H9 (cell line): ENCODE measurements at regions not wholly inside any gene's neighbourhood (a gene's known extent, or its start where the extent isn't known, plus 50 kb on each side); places are given as distances from the start of the nearest gene placed in this dataset.

ENCODE experiments used
- DNase-seq: peaks from one replicate; pipeline ENCODE4 v3.0.0-alpha.2; 2017
- H2AFZ ChIP-seq: one replicate; pipeline ENCODE4 v1.6.1; 2013; ENCODE audit warnings: mild to moderate bottlenecking, low read length, control low read depth, moderate library complexity
- H2AK5ac ChIP-seq: 2 replicates; pipeline ENCODE4 v1.6.1; 2013; ENCODE audit warnings: low read length, control low read depth, mixed read lengths; ENCODE audit not compliant: insufficient read length
- H2BK120ac ChIP-seq: one replicate; pipeline ENCODE4 v1.6.1; 2013; ENCODE audit warnings: low read depth, mild to moderate bottlenecking, low read length, control low read depth, inconsistent platforms; ENCODE audit not compliant: poor library complexity, severe bottlenecking
- H2BK12ac ChIP-seq: 2 replicates; pipeline ENCODE4 v1.6.1; 2013; ENCODE audit warnings: low read length, control low read depth, mixed read lengths, low read depth; ENCODE audit not compliant: insufficient read length
- H2BK15ac ChIP-seq: 2 replicates; pipeline ENCODE4 v1.6.1; 2013; ENCODE audit warnings: low read depth, low read length, control low read depth
- H2BK20ac ChIP-seq: one replicate; pipeline ENCODE4 v1.6.1; 2013; ENCODE audit warnings: low read depth, mild to moderate bottlenecking, low read length, control low read depth, inconsistent platforms; ENCODE audit not compliant: poor library complexity, severe bottlenecking
- H2BK5ac ChIP-seq: 2 replicates; pipeline ENCODE4 v1.6.1; 2013; ENCODE audit warnings: low read length, control low read depth, mixed read lengths; ENCODE audit not compliant: insufficient read length
- H3K14ac ChIP-seq: 2 replicates; pipeline ENCODE4 v1.6.1; 2013; ENCODE audit warnings: low read length, control low read depth; ENCODE audit not compliant: insufficient read depth
- H3K18ac ChIP-seq: 2 replicates; pipeline ENCODE4 v1.6.1; 2013; ENCODE audit warnings: low read depth, mild to moderate bottlenecking, mixed read lengths, low read length, control low read depth; ENCODE audit not compliant: insufficient read length
- H3K23ac ChIP-seq: 2 replicates; pipeline ENCODE4 v1.6.1; 2013; ENCODE audit warnings: low read length, control low read depth, mixed read lengths, low read depth; ENCODE audit not compliant: insufficient read length
- H3K23me2 ChIP-seq: 2 replicates; pipeline ENCODE4 v1.6.1; 2013; ENCODE audit warnings: low read depth, mild to moderate bottlenecking, mixed read lengths, low read length, control low read depth; ENCODE audit not compliant: insufficient read length, poor library complexity, severe bottlenecking
- H3K27ac ChIP-seq: 2 replicates; pipeline ENCODE4 v1.5.1; 2013; ENCODE audit warnings: low read length, control low read depth, mixed read lengths, low read depth; ENCODE audit not compliant: insufficient read length
- H3K27me3 ChIP-seq: 2 replicates; pipeline ENCODE4 v1.6.1; 2013; ENCODE audit warnings: low read length, control low read depth, inconsistent platforms; ENCODE audit not compliant: insufficient read depth
- H3K4ac ChIP-seq: 2 replicates; pipeline ENCODE4 v1.6.1; 2013; ENCODE audit warnings: low read depth, mild to moderate bottlenecking, control low read depth, inconsistent platforms, low read length, moderate library complexity
- H3K4me1 ChIP-seq: 2 replicates; pipeline ENCODE4 v1.6.1; 2013; ENCODE audit warnings: low read length, control low read depth, inconsistent platforms; ENCODE audit not compliant: insufficient read depth
- H3K4me2 ChIP-seq: 2 replicates; pipeline ENCODE4 v1.6.1; 2013; ENCODE audit warnings: low read length, control low read depth, mixed read lengths; ENCODE audit not compliant: insufficient read length, insufficient read depth
- H3K56ac ChIP-seq: 2 replicates; pipeline ENCODE4 v1.6.1; 2013; ENCODE audit warnings: low read depth, mild to moderate bottlenecking, mixed read lengths, low read length, control low read depth; ENCODE audit not compliant: insufficient read length
- H3K79me1 ChIP-seq: 2 replicates; pipeline ENCODE4 v1.6.1; 2013; ENCODE audit warnings: low read depth, mild to moderate bottlenecking, moderate library complexity, low read length, control low read depth, inconsistent platforms; ENCODE audit not compliant: insufficient read depth, poor library complexity, severe bottlenecking
- H3K79me2 ChIP-seq: 2 replicates; pipeline ENCODE4 v1.6.1; 2013; ENCODE audit warnings: low read length, control low read depth, inconsistent platforms; ENCODE audit not compliant: insufficient read depth
- H3K9ac ChIP-seq: 2 replicates; pipeline ENCODE4 v1.6.1; 2013; ENCODE audit warnings: low read length, control low read depth, mixed read lengths; ENCODE audit not compliant: insufficient read length; ENCODE audit errors: extremely low read depth
- H3K9me3 ChIP-seq: one replicate; pipeline ENCODE4 v1.6.1; 2013; ENCODE audit warnings: low read depth, low read length, inconsistent platforms; ENCODE audit not compliant: control insufficient read depth
- H3T11ph ChIP-seq: one replicate; pipeline ENCODE4 v1.6.1; 2013; ENCODE audit warnings: mild to moderate bottlenecking, low read length, control low read depth, inconsistent platforms
- H4K20me1 ChIP-seq: one replicate; pipeline ENCODE4 v1.6.1; 2013; ENCODE audit not compliant: control insufficient read depth, insufficient read length, insufficient read depth
- H4K5ac ChIP-seq: 2 replicates; pipeline ENCODE4 v1.6.1; 2013; ENCODE audit warnings: low read depth, mild to moderate bottlenecking, mixed read lengths, low read length, control low read depth; ENCODE audit not compliant: insufficient read length
- H4K8ac ChIP-seq: replicated peaks from 2 replicates; pipeline ENCODE4 v1.6.1; 2013; ENCODE audit warnings: low read length, control low read depth, mixed read lengths, low read depth; ENCODE audit not compliant: insufficient read length
- H4K91ac ChIP-seq: 2 replicates; pipeline ENCODE4 v1.6.1; 2013; ENCODE audit warnings: low read depth, mild to moderate bottlenecking, moderate library complexity, mixed read lengths, low read length, control low read depth; ENCODE audit not compliant: insufficient read length
- H3K27ac Mint-ChIP-seq, 3 experiments: 2 replicates in 2 of 3; 3 replicates in 1 of 3; pipeline ENCODE4 v1.8.0; 2020 to 2021; ENCODE audit warnings: mixed read lengths in 3 of 3, mild to moderate bottlenecking in 1 of 3, moderate library complexity in 1 of 3
- H3K27me3 Mint-ChIP-seq: 2 replicates; pipeline ENCODE4 v1.8.0; 2021; ENCODE audit warnings: low read depth, mild to moderate bottlenecking, moderate library complexity, mixed read lengths
- H3K36me3 Mint-ChIP-seq, 3 experiments: 2 replicates in 2 of 3; 3 replicates in 1 of 3; pipeline ENCODE4 v1.8.0; 2020 to 2021; ENCODE audit warnings: low read depth in 3 of 3, mixed read lengths in 3 of 3; ENCODE audit not compliant: insufficient read depth in 1 of 3
- H3K4me1 Mint-ChIP-seq, 2 experiments: 2 replicates each; pipeline ENCODE4 v1.8.0; 2020; ENCODE audit warnings: mixed read lengths in 2 of 2
- H3K4me3 Mint-ChIP-seq, 2 experiments: 2 replicates in 1 of 2; 3 replicates in 1 of 2; pipeline ENCODE4 v1.8.0; 2020 to 2021; ENCODE audit warnings: mild to moderate bottlenecking in 2 of 2, mixed read lengths in 2 of 2, moderate library complexity in 1 of 2
- H3K9me3 Mint-ChIP-seq, 2 experiments: 2 replicates in 1 of 2; 3 replicates in 1 of 2; pipeline ENCODE4 v1.8.0; 2020; ENCODE audit warnings: mild to moderate bottlenecking in 2 of 2, mixed read lengths in 2 of 2, moderate library complexity in 1 of 2
- CTCF ChIP-seq: fragments of 200-600 bp; sonication (generic); conservative IDR thresholded peaks from 3 replicates; pipeline ENCODE4 v1.8.0; 2021; ENCODE audit warnings: antibody characterized with exemption, mild to moderate bottlenecking
- WGBS: extraction: QIAGEN DNeasy Blood & Tissue Kit; methylation state at CpG from one replicate; pipeline ENCODE4 v1.1.7; 2013; ENCODE audit warnings: missing lambda C conversion rate, low lambda C conversion rate, mixed read lengths; ENCODE audit not compliant: insufficient read length; ENCODE audit errors: extremely low coverage; 5-methylcytosine and 5-hydroxymethylcytosine counted together

- H4K20me1 ChIP-seq, result no peaks in the 10 kb centered on the region
- Mint-ChIP-seq H3K36me3 (no peaks in the 10 kb centered on the region), H3K27me3 (no peaks in the 10 kb centered on the region), H3K4me3 (no peak overlapping the region), H3K4me1 (peaks cover 3 to 5% of the 10 kb centered on the region in 2 experiments; a peak in 2 of 4 replicates), H3K27ac (peak overlapping the region in 1 of 3 experiments; percentile 56; a peak in 1 of 7 replicates), H3K9me3 (no peaks in the 10 kb centered on the region)
- H3K14ac ChIP-seq, result no peak overlapping the region
- H3K4me2 ChIP-seq, result no peak overlapping the region
- no peak overlapping the region for H2BK120ac ChIP-seq
- H3K18ac ChIP-seq, result no peak overlapping the region
- no peak overlapping the region for H3K56ac ChIP-seq
- no peak overlapping the region for H4K91ac ChIP-seq
- no CpG with 5 or more reads among the region's 1 CpG for WGBS
- no peak overlapping the region for H3K27ac ChIP-seq
- no peak overlapping the region for H2AK5ac ChIP-seq
- H3K4ac ChIP-seq, result no peak overlapping the region
- no peaks in the 10 kb centered on the region for H3K79me2 ChIP-seq
- H3K9ac ChIP-seq, result no peak overlapping the region
- TF ChIP-seq CTCF, result no peak
- no peaks in the 10 kb centered on the region for H3K79me1 ChIP-seq
- H2AFZ ChIP-seq, result no peak overlapping the region
- DNase-seq, result no peak
- no peak overlapping the region for H2BK12ac ChIP-seq
- H3K4me1 ChIP-seq, result no peaks in the 10 kb centered on the region
- no peaks in the 10 kb centered on the region for H3K23me2 ChIP-seq
- no peak overlapping the region for H4K5ac ChIP-seq
- no peak overlapping the region for H4K8ac ChIP-seq
- no peak overlapping the region for H3K23ac ChIP-seq
- no peak overlapping the region for H2BK20ac ChIP-seq
- H3K9me3 ChIP-seq, result no peaks in the 10 kb centered on the region
- H2BK15ac ChIP-seq, result no peak overlapping the region
- H3K27me3 ChIP-seq, result no peaks in the 10 kb centered on the region
- no peak overlapping the region for H3T11ph ChIP-seq
- no peak overlapping the region for H2BK5ac ChIP-seq
Observed at GRCh38 chr2:157125685-157126084, 131.8 kb upstream of the GALNT5 start.
